VCaP (cell line): ENCODE measurements at regions not wholly inside any gene's neighbourhood (a gene's known extent, or its start where the extent isn't known, plus 50 kb on each side); places are given as distances from the start of the nearest gene placed in this dataset.
A peak's percentile ranks its signal among the peaks of the same experiment; 100 is the strongest.

Experiments used
- H3K27ac ChIP-seq: fragments of 450-650 bp; 2 replicates; pipeline ENCODE4 v1.5.1; 2017
- CTCF ChIP-seq: fragments of 450-650 bp; conservative IDR thresholded peaks from 2 replicates; pipeline ENCODE4 v1.5.1; 2017; ENCODE audit warnings: mild to moderate bottlenecking, moderate library complexity

- H3K27ac ChIP-seq: no peak overlapping the region
- no peak for TF ChIP-seq CTCF
Observed at GRCh38 chr12:132433641-132434395, 56.1 kb upstream of the FBRSL1 start.

- TF ChIP-seq CTCF: no peak
- H3K27ac ChIP-seq: no peak overlapping the region
Observed at GRCh38 chr12:132432721-132433577, 57.0 kb upstream of the FBRSL1 start.

- H3K27ac ChIP-seq: no peak overlapping the region
Observed at GRCh38 chr12:132432126-132432705, 57.7 kb upstream of the FBRSL1 start.

GRCh38 chr12:132430838-132431774 is 58.8 kb upstream of the FBRSL1 start:
- no peak for TF ChIP-seq CTCF
- H3K27ac ChIP-seq: peak overlapping the region; percentile 95

More at GRCh38 chr12:132432126-132432705, 57.7 kb upstream of the FBRSL1 start:
- TF ChIP-seq CTCF: no peak

- peak overlapping the region; percentile 95 for H3K27ac ChIP-seq
- no peak for TF ChIP-seq CTCF
Observed at GRCh38 chr12:132429946-132430643, 59.9 kb upstream of the FBRSL1 start.

- peak overlapping the region; percentile 95 for H3K27ac ChIP-seq
- no peak for TF ChIP-seq CTCF
Observed at GRCh38 chr12:132429602-132429945, 60.4 kb upstream of the FBRSL1 start.
